ENCODE measurements at regions not wholly inside any gene's neighbourhood (a gene's known extent, or its start where the extent isn't known, plus 50 kb on each side); places are given as distances from the start of the nearest gene placed in this dataset.
"Not testable (repeated sequence)": the region's sequence is repeated elsewhere in the genome, so short reads cannot be mapped to it uniquely, and the experiment has no call there.

DNA sequence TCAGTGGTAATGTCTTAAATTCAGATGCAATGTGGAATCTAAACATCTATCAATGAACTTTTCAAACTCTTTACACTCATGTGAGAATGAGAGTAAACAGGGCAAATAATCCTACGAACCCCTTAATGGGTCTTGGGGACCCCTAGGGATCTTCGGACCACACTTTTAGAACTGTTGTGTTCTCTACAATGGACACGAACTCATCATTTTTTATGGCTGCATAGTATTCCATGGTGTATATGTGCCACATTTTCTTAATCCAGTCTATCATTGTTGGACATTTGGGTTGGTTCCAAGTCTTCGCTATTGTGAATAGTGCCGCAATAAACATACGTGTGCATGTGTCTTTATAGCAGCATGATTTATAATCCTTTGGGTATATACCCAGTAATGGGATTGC is 148.0 kb upstream of the PTPN1 start:
- DNase-seq; H3K9me3 ChIP-seq (ENCODE audit: control insufficient read depth, low read length); H3K4me1 ChIP-seq (ENCODE audit: control insufficient read depth, insufficient read depth, low read length); H3K27me3 ChIP-seq (ENCODE audit: control insufficient read depth, insufficient read depth); intact Hi-C loops (cut with DNase I); H3K27ac ChIP-seq (ENCODE audit: low read length); H3K4me3 ChIP-seq (ENCODE audit: low read length); ATAC-seq: not testable (repeated sequence)
- 99% methylated on average over 3 of the region's 6 CpGs for WGBS

DNA sequence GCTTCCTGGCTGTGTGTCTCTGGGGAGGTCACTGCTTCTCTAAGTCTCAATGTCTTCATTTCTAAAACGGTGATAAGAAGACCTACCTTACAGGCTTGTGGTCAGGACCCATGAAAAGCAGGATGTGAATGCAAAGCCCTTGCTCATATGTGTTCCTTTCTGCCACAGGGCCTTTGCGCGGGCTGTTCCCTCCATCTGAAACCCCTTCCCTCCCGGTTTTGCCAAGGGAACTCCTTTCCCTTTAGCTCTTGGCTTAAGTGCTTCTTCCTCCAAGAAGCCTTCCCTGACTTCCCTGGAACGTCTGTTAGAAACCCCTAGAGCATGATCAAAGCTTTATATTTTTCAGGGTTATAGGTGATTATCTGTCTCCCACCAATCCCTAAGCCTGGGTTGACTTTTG is 147.2 kb upstream of the PTPN1 start:
- Histone ChIP-seq H3K27me3 (ENCODE audit: control insufficient read depth, insufficient read depth) (no peaks in the 10 kb centered on the region), H3K4me1 (ENCODE audit: control insufficient read depth, insufficient read depth, low read length) (no peaks in the 10 kb centered on the region), H3K27ac (ENCODE audit: low read length) (no peak overlapping the region), H3K9me3 (ENCODE audit: control insufficient read depth, low read length) (no peaks in the 10 kb centered on the region), H3K4me3 (ENCODE audit: low read length) (no peak overlapping the region)
- ATAC-seq (no peak), DNase-seq (no peak)
- 75% methylated on average over 5 of the region's 5 CpGs for WGBS
- intact Hi-C loops (cut with DNase I): no loop called here

DNA sequence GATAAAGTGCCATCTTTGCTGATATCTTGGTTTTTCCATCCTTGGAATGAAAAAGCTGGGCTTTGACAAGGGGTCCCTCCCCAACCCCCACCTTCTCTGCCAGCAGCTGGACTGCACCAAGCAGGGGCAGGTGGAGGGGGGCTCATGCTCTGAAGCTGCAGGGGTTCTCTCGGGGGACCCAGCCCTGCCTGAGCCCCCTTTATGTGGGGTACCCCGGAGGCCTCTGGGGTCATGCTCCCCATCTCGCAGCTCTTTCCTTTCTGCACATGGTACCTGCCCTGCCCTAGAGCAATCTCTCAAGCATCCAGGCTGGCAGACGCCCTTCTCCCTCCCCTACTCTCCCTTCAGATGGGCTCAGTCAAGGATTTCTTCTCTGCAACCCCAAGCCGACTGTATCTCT is 146.7 kb upstream of the PTPN1 start:
- WGBS: 93% methylated on average over 5 of the region's 5 CpGs
- intact Hi-C loops (cut with DNase I): no loop called here
- ATAC-seq (no peak), DNase-seq (no peak)
- Histone ChIP-seq H3K4me1 (ENCODE audit: control insufficient read depth, insufficient read depth, low read length) (no peaks in the 10 kb centered on the region), H3K27ac (ENCODE audit: low read length) (no peak overlapping the region), H3K27me3 (ENCODE audit: control insufficient read depth, insufficient read depth) (no peaks in the 10 kb centered on the region), H3K9me3 (ENCODE audit: control insufficient read depth, low read length) (no peaks in the 10 kb centered on the region), H3K4me3 (ENCODE audit: low read length) (no peak overlapping the region)

DNA sequence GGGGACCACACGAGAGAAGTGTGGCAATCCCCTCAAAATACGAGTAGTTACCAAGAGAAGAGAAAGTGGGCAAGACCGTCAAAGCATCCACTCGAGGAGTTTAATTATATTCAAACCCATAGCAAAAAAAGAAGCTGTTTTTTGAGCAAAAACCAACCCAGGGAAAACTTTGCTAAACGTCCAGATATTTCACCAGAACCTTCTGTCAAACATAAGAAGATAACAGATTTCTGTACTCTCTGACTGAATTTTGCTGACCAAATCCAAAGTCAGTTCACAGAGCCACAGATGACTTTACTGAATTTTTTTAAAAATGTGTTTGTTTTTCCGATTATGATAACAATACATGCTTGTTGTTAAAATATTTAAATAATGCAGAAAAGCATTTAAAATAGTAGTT is 145.6 kb upstream of the PTPN1 start:
- no peak for ATAC-seq
- Histone ChIP-seq H3K27me3 (ENCODE audit: control insufficient read depth, insufficient read depth) (no peaks in the 10 kb centered on the region), H3K27ac (ENCODE audit: low read length) (no peak overlapping the region), H3K4me3 (ENCODE audit: low read length) (no peak overlapping the region), H3K4me1 (ENCODE audit: control insufficient read depth, insufficient read depth, low read length) (no peaks in the 10 kb centered on the region), H3K9me3 (ENCODE audit: control insufficient read depth, low read length) (no peaks in the 10 kb centered on the region)
- DNase-seq: no peak
- 66% methylated on average over 6 of the region's 6 CpGs for WGBS
- intact Hi-C loops (cut with DNase I): no loop called here

DNA sequence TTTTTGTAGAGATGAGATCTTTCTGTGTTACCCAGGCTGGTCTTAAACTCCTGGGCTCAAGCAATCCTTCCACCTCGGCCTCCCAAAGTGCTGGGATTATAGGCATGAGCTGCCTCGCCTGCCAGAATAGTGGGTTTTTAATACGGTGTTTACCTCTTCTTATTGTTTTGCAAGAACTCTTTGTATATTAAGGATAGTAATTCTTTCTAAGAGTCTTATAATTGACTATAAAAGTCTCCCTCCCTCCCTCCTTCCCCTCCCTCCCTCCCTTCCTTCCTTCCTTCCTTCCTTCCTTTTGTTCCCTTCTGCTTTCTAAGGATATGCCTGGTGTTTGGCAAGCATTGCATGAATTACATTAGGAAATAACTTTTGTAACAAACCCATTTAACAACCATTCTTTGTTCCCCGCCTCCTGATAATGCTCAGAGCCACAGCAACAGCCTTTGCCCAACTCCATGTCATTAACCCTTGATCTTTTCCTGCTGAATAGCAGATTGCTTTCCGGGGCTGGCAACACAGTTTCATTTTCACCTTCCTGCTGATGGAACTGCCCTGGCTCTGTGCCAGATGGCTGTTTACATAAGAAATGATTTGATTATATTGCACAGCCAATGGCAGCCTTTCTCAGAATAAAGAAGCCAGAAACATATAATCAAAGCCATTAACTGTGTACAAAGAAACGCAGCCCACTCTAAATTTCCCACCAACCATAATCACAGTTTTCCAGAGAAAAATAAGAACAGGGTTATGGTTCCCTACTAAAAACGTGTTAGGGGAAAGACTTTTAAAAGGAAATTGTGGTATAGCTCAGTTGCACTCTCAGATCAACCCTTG is 143.7 kb upstream of the PTPN1 start:
- H3K9me3 ChIP-seq (ENCODE audit: control insufficient read depth, low read length): no peaks in the 10 kb centered on the region
- DNase-seq (peak; percentile 65 to 89 (median 79)), ATAC-seq (peak; percentile 69 to 70)

DNA sequence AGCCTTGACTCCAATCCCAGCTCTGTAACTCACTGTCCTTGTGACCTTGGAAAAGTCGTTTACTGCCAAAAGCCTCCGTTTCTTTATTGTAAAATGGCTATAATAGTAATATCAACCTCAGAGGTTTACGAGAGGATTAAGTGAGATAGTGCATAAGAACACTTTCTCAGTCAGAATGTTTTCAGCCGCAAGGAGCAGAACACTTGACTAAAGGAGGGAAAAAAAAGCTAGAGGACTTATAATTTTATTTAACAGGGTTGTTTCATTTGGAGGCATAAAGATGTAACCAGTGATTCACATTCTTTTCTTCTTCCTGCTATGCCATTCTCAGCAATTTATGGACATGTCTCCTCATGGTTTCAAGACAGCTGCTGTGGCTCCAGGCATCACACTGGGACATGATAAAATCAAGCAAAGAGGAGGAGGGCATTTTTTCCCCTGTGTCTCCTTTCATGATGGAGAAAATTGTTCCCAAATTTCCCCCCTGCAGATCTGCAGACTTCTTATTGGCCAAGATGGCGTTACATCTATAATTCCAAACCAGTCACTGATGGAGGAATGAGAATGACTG is 143.0 kb upstream of the PTPN1 start:
- no peaks in the 10 kb centered on the region for H3K4me1 ChIP-seq (ENCODE audit: control insufficient read depth, insufficient read depth, low read length)
- intact Hi-C loops (cut with DNase I): no loop called here
- H3K9me3 ChIP-seq (ENCODE audit: control insufficient read depth, low read length): no peaks in the 10 kb centered on the region
- no peak overlapping the region for H3K4me3 ChIP-seq (ENCODE audit: low read length)
- WGBS: 58% methylated on average over 5 of the region's 5 CpGs
- no peak overlapping the region for H3K27ac ChIP-seq (ENCODE audit: low read length)
- no peak for ATAC-seq
- no peak for DNase-seq
- no peaks in the 10 kb centered on the region for H3K27me3 ChIP-seq (ENCODE audit: control insufficient read depth, insufficient read depth)

More for the DNA sequence above, 143.7 kb upstream of the PTPN1 start:
- intact Hi-C loops (cut with DNase I): no loop called here
- H3K4me3 ChIP-seq (ENCODE audit: low read length): no peak overlapping the region
- H3K4me1 ChIP-seq (ENCODE audit: control insufficient read depth, insufficient read depth, low read length): no peaks in the 10 kb centered on the region
- no peaks in the 10 kb centered on the region for H3K27me3 ChIP-seq (ENCODE audit: control insufficient read depth, insufficient read depth)
- H3K27ac ChIP-seq (ENCODE audit: low read length): no peak overlapping the region
- 43% methylated on average over 7 of the region's 7 CpGs for WGBS

DNA sequence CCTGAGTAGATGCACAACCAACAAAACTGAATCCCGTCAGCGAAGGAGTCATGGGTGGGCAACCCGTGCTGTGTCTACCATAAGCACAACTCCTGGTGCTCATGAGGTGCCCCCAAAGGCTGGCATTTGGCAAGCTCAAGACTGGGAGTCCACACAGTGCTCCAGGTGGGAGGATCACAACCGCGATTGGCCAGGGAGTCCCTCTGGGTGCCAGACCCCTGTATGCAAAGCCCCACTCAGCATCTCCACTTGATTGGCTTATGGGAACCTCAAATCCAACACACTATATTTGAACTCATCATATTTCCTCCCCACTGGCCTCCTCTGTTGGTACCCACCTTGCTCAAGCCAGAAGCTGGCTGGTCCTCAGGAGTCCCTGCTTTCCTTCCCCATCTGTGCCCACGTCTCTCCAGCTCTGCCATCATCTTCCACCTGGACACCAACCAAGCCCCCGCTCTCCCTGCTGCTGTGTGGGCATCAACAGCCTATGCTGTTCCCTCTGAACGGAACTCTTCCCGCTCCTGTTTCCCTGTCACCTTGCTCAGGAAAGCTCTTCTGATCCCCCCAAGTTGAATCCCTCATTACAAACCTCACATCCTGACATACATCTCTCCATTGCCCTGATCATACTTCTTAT is 142.3 kb upstream of the PTPN1 start:
- no peak overlapping the region for H3K27ac ChIP-seq (ENCODE audit: low read length)
- H3K4me3 ChIP-seq (ENCODE audit: low read length): no peak overlapping the region
- no peak for DNase-seq
- H3K27me3 ChIP-seq (ENCODE audit: control insufficient read depth, insufficient read depth): no peaks in the 10 kb centered on the region
- H3K9me3 ChIP-seq (ENCODE audit: control insufficient read depth, low read length): no peaks in the 10 kb centered on the region
- no peak for ATAC-seq
- no peaks in the 10 kb centered on the region for H3K4me1 ChIP-seq (ENCODE audit: control insufficient read depth, insufficient read depth, low read length)
- intact Hi-C loops (cut with DNase I): no loop called here
- WGBS: 96% methylated on average over 9 of the region's 9 CpGs

DNA sequence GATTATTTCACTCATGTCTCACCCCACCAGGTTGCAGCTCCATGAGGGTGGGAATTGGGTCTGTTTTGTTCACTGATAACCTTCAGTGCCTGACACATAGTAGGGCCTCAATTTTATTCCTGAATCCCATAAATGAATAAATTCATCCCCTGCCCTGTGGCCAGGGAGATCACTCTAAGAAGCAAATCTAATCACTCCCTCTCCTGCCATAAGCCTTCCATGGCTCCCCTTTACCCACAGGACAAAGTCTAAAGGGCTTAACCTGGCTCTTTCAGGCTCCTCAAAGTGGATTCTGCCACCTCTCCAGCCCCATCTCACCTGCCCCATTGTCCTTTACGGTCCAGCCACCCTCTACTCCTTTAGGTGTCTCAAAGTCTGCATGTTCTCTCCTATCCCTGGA is 141.8 kb upstream of the PTPN1 start:
- no peaks in the 10 kb centered on the region for H3K27me3 ChIP-seq (ENCODE audit: control insufficient read depth, insufficient read depth)
- 93% methylated on average over 1 of the region's 1 CpG for WGBS
- intact Hi-C loops (cut with DNase I): no loop called here
- no peaks in the 10 kb centered on the region for H3K9me3 ChIP-seq (ENCODE audit: control insufficient read depth, low read length)
- DNase-seq: no peak
- no peak overlapping the region for H3K4me3 ChIP-seq (ENCODE audit: low read length)
- no peak for ATAC-seq
- H3K4me1 ChIP-seq (ENCODE audit: control insufficient read depth, insufficient read depth, low read length): no peaks in the 10 kb centered on the region
- H3K27ac ChIP-seq (ENCODE audit: low read length): no peak overlapping the region

DNA sequence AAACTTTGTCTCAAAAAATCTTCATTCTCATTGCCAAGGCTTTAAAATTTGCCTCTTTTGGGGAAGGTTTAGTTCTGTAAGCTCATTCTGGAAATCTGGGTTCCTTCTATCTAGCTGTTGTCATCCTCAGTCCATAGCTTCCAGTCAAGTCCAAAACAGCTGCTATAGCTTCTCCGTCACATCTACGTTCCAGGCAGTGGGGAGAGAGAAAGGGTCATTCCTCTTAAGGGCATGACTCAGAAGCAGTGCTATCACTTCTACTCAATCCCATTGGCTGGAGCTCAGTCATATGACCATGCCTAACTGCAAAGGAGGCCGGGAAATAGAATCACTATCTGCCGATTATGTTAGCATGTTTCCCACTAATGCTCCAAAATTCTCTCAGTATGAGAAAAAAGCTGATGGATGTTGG is 141.4 kb upstream of the PTPN1 start:
- 60% methylated on average over 4 of the region's 4 CpGs for WGBS
- Histone ChIP-seq H3K4me1 (ENCODE audit: control insufficient read depth, insufficient read depth, low read length) (no peaks in the 10 kb centered on the region), H3K4me3 (ENCODE audit: low read length) (no peak overlapping the region), H3K27ac (ENCODE audit: low read length) (no peak overlapping the region), H3K27me3 (ENCODE audit: control insufficient read depth, insufficient read depth) (no peaks in the 10 kb centered on the region), H3K9me3 (ENCODE audit: control insufficient read depth, low read length) (no peaks in the 10 kb centered on the region)
- DNase-seq: no peak
- ATAC-seq: peak in 1 of 2 donors; percentile 35
- intact Hi-C loops (cut with DNase I): no loop called here

DNA sequence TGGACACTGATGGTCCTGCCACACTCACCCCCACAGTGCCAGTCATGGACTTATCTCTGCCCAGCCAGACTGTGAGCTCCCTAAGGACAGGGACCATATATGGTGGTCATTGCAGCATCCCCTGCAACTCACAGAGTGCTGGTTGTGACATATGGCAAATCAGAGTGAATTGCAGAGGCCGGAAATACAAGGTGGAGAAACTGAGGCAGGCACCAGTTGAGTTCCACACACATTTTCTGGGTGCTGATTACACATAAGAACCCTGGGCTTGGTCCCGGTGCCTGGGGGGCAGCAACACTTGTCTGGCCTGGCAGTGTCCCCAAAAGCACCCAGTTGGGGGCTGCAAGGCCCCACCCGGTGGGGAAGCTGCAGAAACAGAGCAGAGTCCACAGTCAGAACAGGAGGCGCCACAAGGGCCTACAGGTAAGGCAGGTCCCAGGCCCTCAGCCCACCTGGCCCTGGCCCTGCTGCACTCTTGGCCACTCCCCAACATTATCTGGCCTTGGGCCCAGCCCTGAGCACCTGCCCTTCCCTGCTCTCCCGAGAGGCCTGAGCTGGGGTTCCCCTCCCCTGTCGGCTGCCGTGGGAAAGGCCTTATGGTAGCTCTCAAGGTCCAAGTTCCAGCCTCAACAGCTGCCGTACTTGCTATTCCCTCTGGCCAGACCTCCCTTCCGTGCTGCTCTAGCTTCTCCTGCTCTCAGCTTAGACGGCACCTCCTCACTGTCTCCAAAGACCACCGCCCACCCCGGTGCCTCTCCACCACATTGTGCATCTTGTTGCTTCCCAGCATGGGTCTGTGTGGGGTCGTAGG is 140.8 kb upstream of the PTPN1 start:
- ATAC-seq (peak; percentile 11 to 29), DNase-seq (no peak)
- H3K4me3 ChIP-seq (ENCODE audit: low read length): no peak overlapping the region
- no peaks in the 10 kb centered on the region for H3K27me3 ChIP-seq (ENCODE audit: control insufficient read depth, insufficient read depth)
- no peaks in the 10 kb centered on the region for H3K4me1 ChIP-seq (ENCODE audit: control insufficient read depth, insufficient read depth, low read length)
- 71% methylated on average over 13 of the region's 13 CpGs for WGBS
- H3K9me3 ChIP-seq (ENCODE audit: control insufficient read depth, low read length): no peaks in the 10 kb centered on the region
- intact Hi-C loops (cut with DNase I): no loop called here
- no peak overlapping the region for H3K27ac ChIP-seq (ENCODE audit: low read length)
